ENCODE measurements at regions not wholly inside any gene's neighbourhood (a gene's known extent, or its start where the extent isn't known, plus 50 kb on each side); places are given as distances from the start of the nearest gene placed in this dataset.

DNA sequence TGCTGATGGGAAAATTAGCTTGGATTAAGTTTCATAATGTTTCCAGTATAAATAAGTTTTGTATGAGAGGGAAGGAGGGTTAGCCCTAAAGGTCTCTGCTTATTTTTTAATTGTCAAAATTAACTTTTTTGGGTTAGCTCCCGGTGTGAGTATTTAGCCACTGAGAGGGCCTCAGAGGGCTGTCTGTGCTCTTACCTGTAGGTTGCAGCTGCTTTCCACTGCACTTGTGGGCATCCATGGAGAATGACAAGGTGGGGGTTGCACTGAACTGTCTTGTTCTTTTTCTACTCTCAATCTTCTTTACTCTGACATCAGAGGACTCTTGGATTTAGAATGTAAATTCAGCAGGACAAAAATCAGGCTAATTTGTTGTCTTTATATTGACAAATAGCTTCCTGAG lies 81.4 kb downstream of the CD164 start:
- H3K27me3 Mint-ChIP-seq: peaks cover 21% of the 10 kb centered on the region
- POLR2A ChIA-PET: interaction anchor here (0.6 kb wide), 1 partner anchor 33 kb away, joined by 4 read pairs; no protein-coding TSS in a partner anchor
- no peaks in the 10 kb centered on the region for H3K36me3 Mint-ChIP-seq
- no peak overlapping the region for H3K27ac Mint-ChIP-seq
- no peak overlapping the region for H3K4me3 Mint-ChIP-seq
- H3K4me1 Mint-ChIP-seq: peaks cover 14% of the 10 kb centered on the region
- no peak for ATAC-seq (ENCODE audit: low read depth)
- DNase-seq: no peak
- no peaks in the 10 kb centered on the region for H3K9me3 Mint-ChIP-seq

DNA sequence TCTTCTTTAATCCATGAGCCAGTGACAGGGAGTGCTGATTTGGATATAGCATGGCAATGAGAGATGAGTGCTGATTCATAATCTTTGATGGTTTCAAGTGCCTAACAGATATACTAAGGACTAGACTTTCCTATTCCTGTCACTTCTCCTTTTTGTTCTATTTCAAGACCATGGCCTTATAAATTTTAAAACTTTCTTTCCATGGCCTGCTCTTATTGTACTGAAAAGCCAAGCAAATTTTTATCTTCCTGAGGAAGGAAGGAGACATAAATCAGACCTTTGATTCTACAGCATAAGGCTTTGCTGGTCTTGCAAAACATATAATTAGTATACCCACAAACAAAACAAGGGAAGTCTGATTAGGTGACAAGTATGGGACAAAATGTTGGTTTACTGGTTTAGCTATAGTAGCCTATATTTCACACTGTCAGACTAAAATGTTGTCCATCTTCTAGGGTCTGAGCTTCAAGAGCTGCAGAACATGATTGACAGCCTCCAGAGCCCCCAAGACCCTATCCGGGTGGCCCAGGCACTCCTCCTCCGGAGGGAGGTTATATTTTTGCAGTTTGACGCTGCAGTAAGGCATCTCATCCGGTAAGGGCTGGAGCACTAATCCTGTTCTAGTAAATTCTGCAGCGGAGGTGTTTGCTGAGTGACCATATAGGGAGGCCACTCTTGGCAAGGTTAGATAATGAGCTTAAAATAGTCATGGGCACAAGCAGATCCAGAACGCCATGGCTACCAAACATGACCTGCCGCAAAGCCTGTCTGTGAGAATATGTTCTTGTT lies 82.3 kb downstream of the CD164 start:
- Mint-ChIP-seq H3K4me1 (peaks cover 13% of the 10 kb centered on the region), H3K4me3 (no peak overlapping the region), H3K27ac (no peak overlapping the region), H3K27me3 (peaks cover 22% of the 10 kb centered on the region), H3K9me3 (no peaks in the 10 kb centered on the region), H3K36me3 (no peaks in the 10 kb centered on the region)
- ATAC-seq (ENCODE audit: low read depth) (no peak), DNase-seq (no peak)
- POLR2A ChIA-PET: no interaction called here

DNA sequence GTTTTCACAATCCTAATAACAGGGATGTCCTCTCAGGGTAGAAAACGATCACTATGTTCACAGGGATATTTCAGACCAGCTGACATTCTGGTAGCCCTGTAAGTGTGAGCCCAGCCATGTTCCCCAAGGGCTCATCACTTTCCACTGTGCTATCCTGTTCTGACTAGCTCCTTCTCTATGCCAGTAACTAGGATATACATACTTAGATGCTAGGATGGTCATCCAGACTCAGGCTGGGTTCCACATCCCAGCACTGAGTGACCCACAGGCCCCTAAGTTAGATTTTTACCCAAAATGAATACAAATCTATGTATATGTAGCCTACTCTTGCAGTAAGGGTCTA lies 83.0 kb downstream of the CD164 start:
- Mint-ChIP-seq H3K27me3 (peaks cover 22% of the 10 kb centered on the region), H3K4me1 (peaks cover 6% of the 10 kb centered on the region), H3K36me3 (no peaks in the 10 kb centered on the region), H3K9me3 (no peaks in the 10 kb centered on the region), H3K27ac (no peak overlapping the region), H3K4me3 (no peak overlapping the region)
- ATAC-seq (ENCODE audit: low read depth) (no peak), DNase-seq (no peak)
- POLR2A ChIA-PET: no interaction called here

DNA sequence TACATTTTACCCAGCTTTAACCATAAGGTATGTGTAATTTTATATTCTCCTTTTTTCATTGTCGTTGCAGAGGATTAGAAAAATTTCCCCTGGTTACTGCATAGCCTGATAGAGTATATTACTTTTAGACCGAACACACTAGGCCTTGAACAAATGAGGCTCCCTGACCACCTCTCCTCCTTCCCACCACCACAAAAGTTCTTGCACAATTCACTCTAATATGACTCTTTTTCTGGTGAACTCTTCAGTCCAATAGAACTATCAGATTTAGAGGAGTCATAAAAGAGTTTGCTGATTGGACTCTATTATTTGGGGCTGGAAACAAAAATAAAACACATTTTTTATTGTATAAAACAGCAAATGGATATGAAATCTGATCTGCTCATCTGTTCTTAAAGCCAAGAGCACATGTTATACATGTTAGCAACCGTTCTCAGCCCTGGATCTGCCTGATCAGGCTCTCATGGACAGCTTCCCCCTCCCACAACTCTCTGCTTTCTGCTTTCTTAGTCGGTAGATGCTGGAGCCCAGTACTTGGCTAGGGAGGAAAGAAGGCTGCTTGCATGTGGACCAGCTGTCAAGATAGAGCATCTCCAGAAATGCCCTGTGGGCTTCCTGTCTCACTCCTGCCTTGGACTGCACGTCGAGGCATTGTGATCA lies 83.5 kb downstream of the CD164 start:
- Mint-ChIP-seq H3K27ac (no peak overlapping the region), H3K4me1 (peaks cover 1% of the 10 kb centered on the region), H3K36me3 (no peaks in the 10 kb centered on the region), H3K9me3 (no peaks in the 10 kb centered on the region), H3K4me3 (no peak overlapping the region), H3K27me3 (peaks cover 25% of the 10 kb centered on the region)
- POLR2A ChIA-PET: no interaction called here
- no peak for ATAC-seq (ENCODE audit: low read depth)
- DNase-seq: no peak

DNA sequence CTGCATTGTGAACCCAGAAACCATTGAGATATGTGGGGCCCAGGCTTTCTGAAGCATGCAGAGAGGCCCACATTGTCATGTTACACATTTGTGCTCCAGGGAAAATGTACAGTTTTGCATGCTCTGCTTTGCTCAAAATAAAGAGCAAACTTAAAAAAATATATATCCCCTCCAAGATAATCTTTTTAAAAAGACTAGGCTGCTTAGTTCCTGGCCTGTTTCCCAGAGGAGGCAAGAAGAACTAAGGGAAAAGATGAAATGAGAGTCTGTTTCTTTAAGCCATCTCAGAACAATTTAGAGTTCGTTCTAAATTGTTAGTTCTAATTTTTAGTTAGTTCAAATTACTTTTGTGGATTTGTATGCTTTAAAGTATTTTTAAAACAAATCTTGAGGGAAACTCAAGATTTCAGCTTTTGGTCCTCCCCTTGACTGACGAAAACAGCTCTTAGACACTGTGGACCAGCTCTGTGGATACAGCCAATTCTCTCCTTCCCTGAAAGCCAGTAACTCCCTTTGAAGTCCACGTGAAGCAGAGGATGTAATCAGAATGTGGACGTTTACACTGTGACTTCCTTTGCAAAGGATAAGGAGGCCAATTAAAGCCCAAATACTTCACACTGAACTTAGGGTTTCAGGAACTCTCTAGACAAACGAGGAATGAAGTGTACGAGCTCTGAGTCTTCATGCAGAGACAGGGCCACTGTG lies 84.7 kb downstream of the CD164 start:
- ATAC-seq (ENCODE audit: low read depth) (no peak), DNase-seq (no peak)
- Mint-ChIP-seq H3K36me3 (no peaks in the 10 kb centered on the region), H3K27ac (no peak overlapping the region), H3K4me1 (no peaks in the 10 kb centered on the region), H3K9me3 (no peaks in the 10 kb centered on the region), H3K4me3 (no peak overlapping the region), H3K27me3 (peaks cover 25% of the 10 kb centered on the region)
- POLR2A ChIA-PET: no interaction called here

DNA sequence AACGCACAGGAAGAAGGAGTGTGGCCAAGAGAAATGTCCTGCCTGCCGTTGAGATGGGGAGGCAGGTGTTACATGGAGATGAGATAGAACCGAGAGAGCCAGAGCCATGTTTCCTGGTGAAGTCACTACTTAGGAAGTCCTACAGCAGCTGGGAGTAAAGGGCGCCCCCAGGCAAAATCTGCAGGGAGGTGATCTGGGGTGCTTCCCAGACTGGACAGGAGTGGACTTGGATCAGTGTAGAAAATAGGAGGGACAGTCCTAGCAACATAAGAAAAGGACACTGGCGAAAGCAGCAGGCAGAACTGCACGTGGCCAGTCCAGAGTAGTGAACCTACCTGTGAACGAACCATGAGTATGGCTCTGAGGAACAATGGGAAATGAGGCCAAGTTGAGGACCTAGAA lies 85.3 kb downstream of the CD164 start:
- Mint-ChIP-seq H3K4me1 (no peaks in the 10 kb centered on the region), H3K27me3 (peaks cover 27% of the 10 kb centered on the region), H3K4me3 (no peak overlapping the region), H3K36me3 (no peaks in the 10 kb centered on the region), H3K27ac (no peak overlapping the region), H3K9me3 (no peaks in the 10 kb centered on the region)
- DNase-seq (no peak), ATAC-seq (ENCODE audit: low read depth) (no peak)
- POLR2A ChIA-PET: no interaction called here

DNA sequence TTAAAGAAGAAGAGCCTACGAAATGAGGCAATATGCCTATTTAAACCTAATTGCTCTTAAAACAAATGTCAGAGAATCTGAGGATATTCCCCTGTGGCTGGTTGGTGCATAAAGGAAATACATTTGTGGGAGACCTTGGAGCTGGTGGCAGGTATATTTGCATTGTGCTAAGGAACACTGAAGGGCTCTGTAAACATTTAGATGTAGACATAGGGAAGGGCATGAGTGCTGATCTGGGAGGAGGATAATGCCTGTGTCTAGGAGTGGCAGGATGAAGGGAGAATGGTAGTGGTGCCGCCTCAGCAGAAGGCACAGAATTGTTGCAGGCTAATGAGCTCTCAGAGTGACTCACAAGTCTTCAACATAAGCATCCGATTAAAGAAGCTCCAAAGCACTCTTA lies 85.8 kb downstream of the CD164 start:
- ATAC-seq (ENCODE audit: low read depth) (no peak), DNase-seq (no peak)
- Mint-ChIP-seq H3K4me1 (no peaks in the 10 kb centered on the region), H3K36me3 (no peaks in the 10 kb centered on the region), H3K4me3 (no peak overlapping the region), H3K27me3 (peaks cover 25% of the 10 kb centered on the region), H3K9me3 (no peaks in the 10 kb centered on the region), H3K27ac (no peak overlapping the region)
- POLR2A ChIA-PET: no interaction called here

DNA sequence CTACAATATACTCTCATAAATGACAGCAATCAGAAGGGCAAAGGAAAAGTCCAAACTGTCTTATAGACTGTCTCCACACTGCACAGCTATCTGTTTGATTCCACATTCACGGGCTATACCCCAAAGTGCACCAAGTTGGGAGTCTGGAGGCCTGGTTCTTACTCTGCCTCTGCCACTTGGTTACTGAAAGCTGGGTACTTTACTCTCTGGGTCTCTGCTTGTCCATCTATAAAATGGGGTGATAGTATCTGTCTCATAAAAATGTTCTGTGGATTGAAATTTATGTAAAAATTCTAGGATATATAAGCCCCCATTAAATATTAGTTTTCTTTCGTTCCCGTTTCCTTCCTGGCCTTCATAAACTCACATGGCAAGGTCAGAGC lies 86.5 kb downstream of the CD164 start:
- no peaks in the 10 kb centered on the region for H3K9me3 Mint-ChIP-seq
- H3K36me3 Mint-ChIP-seq: no peaks in the 10 kb centered on the region
- POLR2A ChIA-PET: no interaction called here
- ATAC-seq (ENCODE audit: low read depth) (no peak), DNase-seq (no peak)
- no peaks in the 10 kb centered on the region for H3K4me1 Mint-ChIP-seq
- H3K4me3 Mint-ChIP-seq: no peak overlapping the region
- H3K27me3 Mint-ChIP-seq: peaks cover 20% of the 10 kb centered on the region
- H3K27ac Mint-ChIP-seq: no peak overlapping the region

DNA sequence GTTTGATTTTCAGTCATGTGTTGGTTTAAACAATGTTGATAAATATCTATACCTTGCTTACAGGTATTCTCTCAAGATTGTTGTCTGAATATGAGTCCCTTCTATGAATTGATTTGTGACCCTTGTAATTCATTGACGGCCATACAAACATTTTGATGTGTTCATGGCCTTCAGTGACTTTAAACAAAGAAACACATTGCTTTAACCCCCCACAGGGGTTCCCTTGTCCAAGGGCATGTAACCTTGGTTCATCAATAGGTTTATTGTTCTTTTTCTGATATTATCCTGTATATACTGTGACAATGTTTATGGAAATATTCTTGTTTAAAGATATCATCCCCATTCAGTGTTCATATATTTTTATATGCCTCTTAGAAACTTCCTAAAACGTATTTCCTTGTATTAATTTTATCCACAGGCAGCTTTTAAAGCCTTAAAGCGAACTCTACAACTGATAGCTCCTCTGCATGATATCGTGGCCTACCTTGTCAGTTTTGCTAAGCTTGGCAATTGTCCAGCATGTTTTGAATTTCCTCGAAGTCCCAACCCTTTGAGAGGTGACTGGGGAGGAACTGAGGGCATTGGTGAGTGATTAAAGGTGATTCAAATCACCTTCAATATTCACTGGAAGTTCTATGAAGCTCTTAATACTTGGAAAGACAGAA lies 87.0 kb downstream of the CD164 start:
- no peak for ATAC-seq (ENCODE audit: low read depth)
- DNase-seq: no peak
- POLR2A ChIA-PET: no interaction called here

DNA sequence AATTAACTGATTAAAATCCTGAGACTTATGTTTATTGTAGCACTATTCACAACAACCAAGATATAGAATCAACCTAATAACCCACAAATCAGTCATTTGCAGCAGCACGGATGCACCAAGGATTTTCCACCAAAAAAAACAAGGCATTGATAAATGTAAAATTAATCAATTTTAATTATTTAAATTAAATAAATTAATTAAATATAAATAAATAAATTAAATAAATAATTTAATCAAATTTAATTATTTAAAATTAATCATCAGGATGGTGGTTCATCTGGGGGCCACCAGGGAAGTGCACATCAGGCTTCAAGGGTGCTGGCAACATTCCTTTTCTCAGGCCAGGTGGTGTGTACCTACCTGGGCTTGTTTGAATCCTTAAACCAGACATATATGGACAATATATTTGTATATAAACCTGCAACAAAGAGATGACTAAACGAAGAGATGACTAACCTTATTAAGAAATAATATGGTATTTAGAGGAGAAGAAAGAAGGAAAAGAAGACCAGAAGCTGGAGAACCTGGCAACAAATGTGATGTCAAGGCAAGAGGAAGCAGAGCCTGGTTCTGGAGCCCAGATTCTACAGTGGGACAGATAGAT lies 89.2 kb downstream of the CD164 start:
- no peaks in the 10 kb centered on the region for H3K9me3 Mint-ChIP-seq
- H3K27ac Mint-ChIP-seq: no peak overlapping the region
- H3K4me3 Mint-ChIP-seq: no peak overlapping the region
- H3K36me3 Mint-ChIP-seq: no peaks in the 10 kb centered on the region
- H3K4me1 Mint-ChIP-seq: no peaks in the 10 kb centered on the region
- no peak for DNase-seq
- peaks cover 15% of the 10 kb centered on the region for H3K27me3 Mint-ChIP-seq
- ATAC-seq (ENCODE audit: low read depth): no peak
- POLR2A ChIA-PET: no interaction called here

More for the DNA sequence above, 87.0 kb downstream of the CD164 start:
- Mint-ChIP-seq H3K36me3 (no peaks in the 10 kb centered on the region), H3K27ac (no peak overlapping the region), H3K9me3 (no peaks in the 10 kb centered on the region), H3K27me3 (peaks cover 16% of the 10 kb centered on the region), H3K4me1 (no peaks in the 10 kb centered on the region), H3K4me3 (no peak overlapping the region)

DNA sequence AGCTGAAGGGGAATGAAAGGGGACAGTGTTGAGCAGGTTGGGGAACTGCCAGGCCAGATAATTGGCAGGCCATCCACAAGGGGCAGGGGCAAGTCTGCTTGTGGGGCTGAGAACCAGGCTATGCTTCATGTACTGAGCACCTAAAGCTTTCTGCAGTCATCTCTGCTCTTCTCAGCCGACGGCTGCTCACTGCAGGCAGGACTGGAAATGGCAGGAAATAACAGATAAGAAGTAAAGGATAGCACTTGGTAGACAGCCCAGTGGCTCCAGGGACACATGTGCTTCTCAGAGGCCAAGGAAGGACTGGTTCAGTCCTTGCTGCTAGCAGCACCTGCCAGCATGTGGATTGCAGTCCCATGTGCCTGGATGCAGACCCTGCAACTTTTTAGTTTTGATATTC lies 89.8 kb downstream of the CD164 start:
- DNase-seq (no peak), ATAC-seq (ENCODE audit: low read depth) (no peak)
- Mint-ChIP-seq H3K4me3 (no peak overlapping the region), H3K4me1 (peaks cover 1% of the 10 kb centered on the region), H3K27ac (no peak overlapping the region), H3K36me3 (no peaks in the 10 kb centered on the region), H3K27me3 (peaks cover 15% of the 10 kb centered on the region), H3K9me3 (no peaks in the 10 kb centered on the region)
- POLR2A ChIA-PET: no interaction called here

DNA sequence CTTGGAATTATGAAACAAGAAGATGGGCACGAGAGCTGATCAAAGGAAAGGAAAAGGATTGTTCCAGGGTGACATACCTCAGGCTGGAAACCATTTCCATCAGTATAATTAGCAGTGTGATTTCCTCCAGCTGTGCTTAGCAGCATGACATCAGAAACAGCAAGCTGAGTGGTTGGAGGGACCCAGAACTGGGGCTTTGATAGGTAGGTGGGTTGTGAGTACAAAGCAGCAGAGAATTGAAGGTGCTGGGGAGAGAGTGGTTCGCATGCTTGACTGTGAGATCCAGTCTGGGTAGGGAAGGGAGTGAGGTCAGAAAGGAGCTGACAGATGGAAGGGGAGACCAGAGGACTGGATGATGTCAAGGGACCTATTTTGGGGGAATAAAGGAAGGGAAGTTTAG lies 90.4 kb downstream of the CD164 start:
- peak overlapping the region; percentile 22 for H3K27ac Mint-ChIP-seq
- POLR2A ChIA-PET: no interaction called here
- no peak for ATAC-seq (ENCODE audit: low read depth)
- no peaks in the 10 kb centered on the region for H3K9me3 Mint-ChIP-seq
- no peak for DNase-seq
- H3K36me3 Mint-ChIP-seq: no peaks in the 10 kb centered on the region
- H3K4me3 Mint-ChIP-seq: no peak overlapping the region
- H3K4me1 Mint-ChIP-seq: peaks cover 1% of the 10 kb centered on the region
- peaks cover 17% of the 10 kb centered on the region for H3K27me3 Mint-ChIP-seq

DNA sequence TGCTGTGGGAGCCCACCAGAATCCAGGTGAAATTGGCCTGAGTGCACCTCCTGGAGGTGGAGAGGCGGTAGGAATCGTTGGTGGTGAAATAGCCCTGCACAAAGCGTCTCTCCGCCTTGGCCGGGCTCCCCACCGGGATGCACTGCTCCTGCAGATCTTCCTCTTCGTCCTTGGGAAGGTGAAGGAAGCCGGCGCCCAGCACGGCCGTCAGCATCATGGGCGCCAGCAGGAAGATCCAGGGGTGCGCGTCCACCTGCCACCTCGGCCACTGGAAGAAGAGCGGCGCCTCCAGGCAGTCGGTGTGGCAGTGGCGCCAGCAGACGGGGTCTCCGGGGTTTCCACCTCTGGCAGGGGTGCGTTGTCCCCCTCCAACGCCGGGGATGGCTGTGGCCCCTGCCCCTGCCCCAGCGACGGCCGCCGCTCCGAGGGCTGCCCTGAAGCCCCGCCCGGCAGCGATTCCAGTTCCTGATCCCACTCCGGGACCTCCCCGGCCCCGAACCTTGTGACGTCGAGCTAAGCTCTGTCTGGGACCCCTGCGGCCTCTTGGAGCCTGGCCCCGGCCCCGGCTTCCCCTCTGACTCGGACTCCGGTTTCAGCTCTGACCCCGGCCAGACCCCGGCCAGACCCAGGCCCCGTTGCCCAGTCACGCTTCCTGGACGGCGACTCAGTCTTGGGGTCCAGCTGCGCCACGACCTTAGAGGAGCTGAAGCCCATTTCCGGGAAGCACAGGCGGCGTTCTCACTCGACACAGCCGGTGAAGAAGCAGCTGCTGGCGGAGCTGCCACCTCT lies 91.9 kb downstream of the CD164 start:
- ATAC-seq (ENCODE audit: low read depth): no peak

More for the DNA sequence above, 91.9 kb downstream of the CD164 start:
- H3K4me3 Mint-ChIP-seq: no peak overlapping the region
- H3K27ac Mint-ChIP-seq: no peak overlapping the region
- POLR2A ChIA-PET: no interaction called here
- no peaks in the 10 kb centered on the region for H3K36me3 Mint-ChIP-seq
- DNase-seq: no peak
- H3K4me1 Mint-ChIP-seq: peaks cover 1% of the 10 kb centered on the region
- H3K27me3 Mint-ChIP-seq: peaks cover 13% of the 10 kb centered on the region
- no peaks in the 10 kb centered on the region for H3K9me3 Mint-ChIP-seq
